ENCODE measurements at regions not wholly inside any gene's neighbourhood (a gene's known extent, or its start where the extent isn't known, plus 50 kb on each side); places are given as distances from the start of the nearest gene placed in this dataset.

DNA sequence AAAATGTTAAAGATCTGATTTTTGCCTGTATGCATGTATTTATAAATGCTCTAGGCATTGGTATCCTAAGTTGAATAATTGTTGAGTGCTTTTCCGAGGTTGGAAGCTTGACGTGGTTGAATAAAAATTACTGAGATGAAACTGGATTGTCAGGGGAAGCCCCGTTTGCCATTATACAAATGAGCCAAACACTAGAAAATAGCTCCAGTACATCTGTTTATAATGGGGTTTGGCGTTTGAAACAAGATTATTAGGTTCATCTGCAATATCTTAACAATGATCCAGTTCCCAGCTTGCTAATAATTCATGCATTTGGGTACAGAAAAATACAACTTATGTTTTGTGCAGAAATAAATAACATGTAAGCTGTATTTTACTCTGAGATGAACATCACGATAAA lies 789.6 kb downstream of the GALC start:
- no peak overlapping the region for H3K27ac ChIP-seq
- no peak for DNase-seq
- H3K27me3 ChIP-seq = no peaks in the 10 kb centered on the region
- WGBS, 4 donors = 73 to 82% (median 78%) methylated on average over 5 of the region's 5 CpGs
- H3K4me3 ChIP-seq = no peak overlapping the region
- no peaks in the 10 kb centered on the region for H3K4me1 ChIP-seq (replicated peaks in 1 of 2)
- intact Hi-C loops (cut with DNase I) = no loop called here
- H3K9me3 ChIP-seq (replicated peaks in 1 of 3) = no peaks in the 10 kb centered on the region
- H3K36me3 ChIP-seq (replicated peaks in 1 of 2) = no peaks in the 10 kb centered on the region
- TF ChIP-seq, protein P1, sequence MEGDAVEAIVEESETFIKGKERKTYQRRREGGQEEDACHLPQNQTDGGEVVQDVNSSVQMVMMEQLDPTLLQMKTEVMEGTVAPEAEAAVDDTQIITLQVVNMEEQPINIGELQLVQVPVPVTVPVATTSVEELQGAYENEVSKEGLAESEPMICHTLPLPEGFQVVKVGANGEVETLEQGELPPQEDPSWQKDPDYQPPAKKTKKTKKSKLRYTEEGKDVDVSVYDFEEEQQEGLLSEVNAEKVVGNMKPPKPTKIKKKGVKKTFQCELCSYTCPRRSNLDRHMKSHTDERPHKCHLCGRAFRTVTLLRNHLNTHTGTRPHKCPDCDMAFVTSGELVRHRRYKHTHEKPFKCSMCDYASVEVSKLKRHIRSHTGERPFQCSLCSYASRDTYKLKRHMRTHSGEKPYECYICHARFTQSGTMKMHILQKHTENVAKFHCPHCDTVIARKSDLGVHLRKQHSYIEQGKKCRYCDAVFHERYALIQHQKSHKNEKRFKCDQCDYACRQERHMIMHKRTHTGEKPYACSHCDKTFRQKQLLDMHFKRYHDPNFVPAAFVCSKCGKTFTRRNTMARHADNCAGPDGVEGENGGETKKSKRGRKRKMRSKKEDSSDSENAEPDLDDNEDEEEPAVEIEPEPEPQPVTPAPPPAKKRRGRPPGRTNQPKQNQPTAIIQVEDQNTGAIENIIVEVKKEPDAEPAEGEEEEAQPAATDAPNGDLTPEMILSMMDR (IDR thresholded peaks at IDR 0.05) = no peak
- no peak for TF ChIP-seq POLR2A (IDR thresholded peaks at IDR 0.05)

DNA sequence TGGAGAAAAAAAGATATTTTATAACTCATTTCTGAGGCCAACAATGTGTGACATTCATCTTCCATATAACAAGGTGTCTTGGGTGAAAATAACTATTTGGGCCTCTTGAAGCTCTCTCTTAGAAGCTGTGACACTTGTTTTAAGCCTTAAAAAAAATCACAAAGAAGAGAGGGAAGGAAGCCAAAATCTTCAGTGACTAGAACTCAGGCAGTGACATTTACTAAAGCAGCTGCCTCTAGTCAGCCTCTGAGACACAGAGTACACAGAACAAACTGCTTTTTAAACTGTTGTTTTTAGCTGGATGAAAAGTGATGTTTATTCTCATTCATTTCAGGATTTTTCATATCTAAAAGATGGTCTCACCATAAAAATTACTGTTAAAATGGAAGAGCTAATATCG lies 793.6 kb downstream of the GALC start:
- TF ChIP-seq, protein P1 (IDR thresholded peaks at IDR 0.05) = no peak
- no peak for TF ChIP-seq POLR2A (IDR thresholded peaks at IDR 0.05)
- Histone ChIP-seq H3K36me3 (replicated peaks in 1 of 2) (no peaks in the 10 kb centered on the region), H3K4me3 (no peak overlapping the region), H3K4me1 (replicated peaks in 1 of 2) (no peaks in the 10 kb centered on the region), H3K9me3 (replicated peaks in 1 of 3) (no peaks in the 10 kb centered on the region), H3K27me3 (no peaks in the 10 kb centered on the region), H3K27ac (no peak overlapping the region)
- intact Hi-C loops (cut with DNase I) = no loop called here
- DNase-seq = no peak
- WGBS, 4 donors = 35 to 53% (median 46%) methylated on average over 1 of the region's 1 CpG

DNA sequence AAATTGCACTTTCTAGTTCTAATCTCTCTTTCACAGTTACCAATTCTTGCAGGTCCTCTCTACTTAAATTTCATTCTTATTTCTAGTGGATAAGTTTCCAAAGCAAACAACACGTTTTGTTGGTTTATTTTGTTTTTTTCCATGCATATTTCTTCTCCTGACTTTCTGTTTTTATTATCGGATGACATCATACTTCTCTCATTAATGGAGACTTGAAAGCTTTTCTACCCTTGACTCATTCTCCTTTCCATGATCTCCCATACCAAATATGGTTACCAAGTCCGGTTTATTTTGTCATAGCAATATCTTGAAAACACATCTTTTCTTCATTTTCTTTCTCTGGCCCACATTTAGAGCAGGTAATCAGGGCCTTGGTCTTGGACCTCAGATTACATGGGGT lies 796.5 kb downstream of the GALC start:
- H3K27ac ChIP-seq = no peak overlapping the region
- H3K4me1 ChIP-seq (replicated peaks in 1 of 2) = no peaks in the 10 kb centered on the region
- no peak for DNase-seq
- TF ChIP-seq, protein P1 (IDR thresholded peaks at IDR 0.05) = no peak
- TF ChIP-seq POLR2A (IDR thresholded peaks at IDR 0.05) = no peak
- intact Hi-C loops (cut with DNase I) = no loop called here
- H3K27me3 ChIP-seq = no peaks in the 10 kb centered on the region
- no peak overlapping the region for H3K4me3 ChIP-seq
- no peaks in the 10 kb centered on the region for H3K9me3 ChIP-seq (replicated peaks in 1 of 3)
- H3K36me3 ChIP-seq (replicated peaks in 1 of 2) = no peaks in the 10 kb centered on the region
- 67 to 73% (median 68%) methylated on average over 3 of the region's 3 CpGs for WGBS, 4 donors

DNA sequence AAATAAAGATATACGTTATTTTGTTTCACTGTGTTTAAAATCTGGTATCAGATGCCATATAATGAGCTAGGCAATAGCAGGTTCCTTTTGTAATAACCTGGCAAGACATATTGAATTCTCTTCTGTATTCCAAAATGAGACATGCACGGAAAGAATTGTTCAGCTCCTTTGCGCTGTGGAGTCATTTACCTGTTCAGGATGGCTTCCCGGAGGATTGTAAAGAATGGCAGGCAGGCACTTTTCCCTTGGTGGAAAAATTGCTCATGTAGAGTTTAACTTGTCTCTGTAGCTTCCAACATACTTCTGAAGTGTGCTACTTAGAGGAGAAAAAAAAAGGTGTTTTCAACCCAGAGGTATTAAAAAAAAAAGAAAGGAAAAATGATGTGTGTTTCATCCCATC lies 805.2 kb downstream of the GALC start:
- H3K36me3 ChIP-seq (replicated peaks in 1 of 2) = no peaks in the 10 kb centered on the region
- no peak for DNase-seq
- no peaks in the 10 kb centered on the region for H3K27me3 ChIP-seq
- H3K4me3 ChIP-seq = no peak overlapping the region
- H3K27ac ChIP-seq = no peak overlapping the region
- no peaks in the 10 kb centered on the region for H3K9me3 ChIP-seq (replicated peaks in 1 of 3)
- TF ChIP-seq, protein P1 (IDR thresholded peaks at IDR 0.05) = no peak
- no peak for TF ChIP-seq POLR2A (IDR thresholded peaks at IDR 0.05)
- WGBS, 4 donors = 82 to 92% (median 89%) methylated on average over 4 of the region's 4 CpGs
- intact Hi-C loops (cut with DNase I) = no loop called here
- H3K4me1 ChIP-seq (replicated peaks in 1 of 2) = no peaks in the 10 kb centered on the region

All from adrenal gland (tissue), 9 donors.